HG03045 (cell line): ENCODE measurements at regions not wholly inside any gene's neighbourhood (a gene's known extent, or its start where the extent isn't known, plus 50 kb on each side); places are given as distances from the start of the nearest gene placed in this dataset.
A peak's percentile ranks its signal among the peaks of the same experiment; 100 is the strongest.

Experiments used
- ATAC-seq: cut with Tn5 transposase; IDR thresholded peaks from one replicate; pipeline ENCODE4 v1.9.1; 2021; ENCODE audit warnings: mild to moderate bottlenecking, moderate library complexity; ENCODE audit not compliant: unreplicated experiment

DNA sequence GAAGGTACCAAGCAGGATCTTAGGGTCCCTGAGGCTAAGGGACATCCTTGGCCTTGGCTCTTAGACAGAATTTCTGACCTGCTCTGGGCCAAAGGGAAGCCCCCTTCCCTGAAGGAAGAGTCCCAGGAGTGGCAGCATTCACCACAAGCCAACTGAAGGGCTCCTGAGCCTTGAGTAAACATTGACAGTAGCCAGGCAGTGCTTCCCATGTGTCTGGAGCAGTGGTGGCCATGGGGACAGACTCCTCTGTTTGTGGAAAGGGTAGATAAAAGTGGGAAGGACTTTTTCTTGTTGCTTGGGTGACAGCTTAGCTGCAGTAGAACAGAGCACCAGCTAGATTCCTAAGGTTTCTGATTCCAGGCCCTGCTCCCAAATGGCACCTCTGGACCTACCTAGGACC lies 61.4 kb upstream of the VLDLR start:
- ATAC-seq, result no peak

DNA sequence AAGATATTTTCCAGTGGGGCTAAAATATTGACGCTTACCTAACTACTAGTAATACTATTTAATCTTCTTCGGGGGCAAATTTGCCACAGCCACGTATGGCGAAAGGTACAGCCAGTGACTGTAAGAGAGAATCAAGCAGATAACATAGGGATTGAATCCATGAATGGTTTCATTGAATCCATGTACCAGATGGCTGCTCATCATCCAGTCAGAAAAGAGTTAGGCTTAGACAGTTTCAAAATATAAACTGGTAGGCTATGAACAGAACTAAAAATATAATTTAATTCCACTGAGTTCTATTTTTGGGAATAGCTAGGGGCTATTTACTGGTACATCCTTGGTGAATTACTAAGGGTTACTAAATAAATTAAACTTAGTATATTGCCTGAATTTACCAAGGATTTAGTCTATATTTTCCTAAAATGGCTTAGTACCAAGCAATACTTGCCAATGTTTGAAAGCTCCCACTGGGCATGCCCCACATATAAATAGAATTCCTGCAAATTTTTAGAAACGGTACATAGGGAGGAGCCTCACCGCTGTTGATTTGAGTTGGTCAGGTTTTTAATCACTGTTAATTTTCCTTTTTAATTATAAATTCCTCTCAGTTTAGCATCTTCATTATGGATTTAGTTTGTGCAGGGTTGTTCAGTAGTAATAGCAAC lies 55.8 kb upstream of the VLDLR start:
- no peak for ATAC-seq

- no peak for ATAC-seq
Measured at GRCh38 chr9:2567922-2568321, 53.7 kb upstream of the VLDLR start.

DNA sequence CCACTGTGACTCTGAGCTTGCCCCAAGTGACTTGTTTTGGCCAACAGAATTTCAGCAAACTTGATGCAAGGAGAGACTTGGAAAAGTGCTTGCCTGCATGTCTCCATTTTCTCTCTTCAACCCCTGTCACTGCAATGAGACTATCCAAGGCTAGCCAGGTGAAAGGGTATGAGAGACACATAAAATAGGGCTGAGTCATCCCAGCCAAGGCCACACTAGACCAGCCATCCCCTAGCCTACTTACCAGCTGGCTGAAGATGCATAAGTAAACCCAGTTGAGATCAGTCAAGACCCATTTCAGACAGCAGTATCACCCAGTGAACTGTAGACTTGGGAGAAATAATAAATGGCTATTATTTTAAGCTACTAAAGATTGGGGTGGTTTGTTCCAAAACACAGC lies 52.9 kb upstream of the VLDLR start:
- ATAC-seq, result no peak

DNA sequence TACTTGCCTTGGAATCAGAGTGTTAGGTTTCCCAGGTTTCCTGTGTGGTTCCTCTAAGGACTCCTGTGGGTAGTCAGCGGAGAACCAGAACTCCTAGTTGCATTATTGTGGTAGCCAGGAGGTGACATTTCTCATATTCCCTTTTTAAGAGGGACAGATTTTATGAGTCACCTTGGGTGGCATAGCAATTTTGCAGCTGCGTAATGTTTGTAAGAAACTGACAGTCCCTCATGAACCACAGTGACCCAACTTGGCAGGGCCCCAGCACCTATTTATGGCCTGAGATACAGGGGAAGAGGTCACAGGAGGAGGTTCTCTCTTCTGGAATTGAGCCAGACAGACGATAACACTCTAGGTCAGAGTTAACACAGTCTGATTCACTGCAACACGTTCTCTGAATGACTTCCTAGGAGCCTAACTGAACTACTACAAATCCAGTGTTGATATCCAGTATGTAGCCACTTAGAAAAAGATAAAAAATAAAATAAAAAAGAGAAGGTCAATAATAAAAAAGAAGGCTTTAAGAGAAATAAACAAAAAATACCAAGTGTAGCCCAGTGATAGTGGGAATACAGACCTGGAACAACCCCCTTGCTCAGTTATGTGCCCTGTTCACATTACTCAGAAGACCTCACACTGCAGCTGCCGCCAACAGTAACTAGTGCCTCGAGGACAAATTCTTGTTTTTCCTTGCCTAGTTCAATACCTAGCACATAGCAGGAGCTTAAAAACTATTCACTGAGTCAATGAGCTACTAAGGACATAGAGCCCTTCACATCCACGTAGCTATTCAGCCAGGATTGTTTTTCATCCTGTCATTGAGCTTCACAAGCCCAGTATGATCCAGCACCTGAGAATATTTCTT lies 50.7 kb upstream of the VLDLR start:
- ATAC-seq, result peak; percentile 81
